B cell (primary cell): ENCODE measurements at regions not wholly inside any gene's neighbourhood (a gene's known extent, or its start where the extent isn't known, plus 50 kb on each side); places are given as distances from the start of the nearest gene placed in this dataset.

Experiments used
- ATAC-seq: fragments of 200-7000 bp; cut with Tn5 transposase; one replicate; pipeline ENCODE4 v1.10.0; 2021; ENCODE audit warnings: low read depth, mild to moderate bottlenecking, moderate number of reproducible peaks, moderate library complexity
- CTCF ChIA-PET: fragments of 350-600 bp; sonication (Branson Sonifier 250); formaldehyde crosslinking; loops from one replicate; lab custom pipeline; 2021; ENCODE audit warnings: antibody characterized with exemption, inconsistent platforms; lab: Charles Lee
- POLR2A ChIA-PET: fragments of 350-600 bp; sonication (Branson Sonifier 250); formaldehyde crosslinking; loops from one replicate; lab custom pipeline; 2021; ENCODE audit warnings: antibody characterized with exemption; lab: Charles Lee
- DNase-seq: peaks from one replicate; pipeline ENCODE4 v3.0.0; 2013
- H2AFZ ChIP-seq: 2 replicates; pipeline ENCODE4 v1.6.1; 2012; ENCODE audit warnings: mild to moderate bottlenecking, low read depth, low read length; ENCODE audit not compliant: insufficient read depth, poor library complexity, severe bottlenecking
- H3K27ac ChIP-seq, 2 donors: 1 replicate in 1 of 2; 2 replicates in 1 of 2; pipeline ENCODE4 v1.5.1; 2012 to 2013; ENCODE audit warnings: low read length in 2 of 2, mild to moderate bottlenecking in 2 of 2, moderate library complexity in 1 of 2
- H3K27me3 ChIP-seq, 4 experiments: fragments of 200-600 bp in 1 of 4; sonication (generic) in 1 of 4; replicated peaks in 1 of 4; 1 replicate in 2 of 4; 2 replicates in 2 of 4; pipeline versions ENCODE4 v1.6.1 to v1.7.0; 2013 to 2016; ENCODE audit warnings: low read length in 3 of 4, mild to moderate bottlenecking in 2 of 4, mixed read lengths in 1 of 4, moderate library complexity in 1 of 4; ENCODE audit not compliant: insufficient read depth in 4 of 4, control insufficient read depth in 3 of 4; ENCODE audit errors: control extremely low read depth in 1 of 4
- H3K36me3 ChIP-seq, 2 experiments: replicated peaks in 1 of 2; 1 replicate in 1 of 2; 2 replicates in 1 of 2; pipeline versions ENCODE4 v1.6.1 to v1.7.1; 2013; ENCODE audit warnings: low read length in 1 of 2; ENCODE audit not compliant: insufficient read depth in 2 of 2, control insufficient read depth in 1 of 2; ENCODE audit errors: control extremely low read depth in 1 of 2, extremely low read depth in 1 of 2
- H3K4me1 ChIP-seq, 2 donors: fragments of 200-600 bp in 1 of 2; sonication (generic) in 1 of 2; 1 replicate in 1 of 2; 2 replicates in 1 of 2; pipeline versions ENCODE4 v1.5.1 to v1.6.1; 2013 to 2017; ENCODE audit warnings: low read length in 2 of 2; ENCODE audit not compliant: control insufficient read depth in 2 of 2, insufficient read depth in 2 of 2
- H3K4me2 ChIP-seq: replicated peaks from 2 replicates; pipeline ENCODE3; 2012; ENCODE audit warnings: mild to moderate bottlenecking, low read depth, low read length; ENCODE audit not compliant: poor library complexity, severe bottlenecking
- H3K4me3 ChIP-seq, 5 experiments: fragments of 200-600 bp in 1 of 5; sonication (generic) in 1 of 5; 1 replicate in 3 of 5; 2 replicates in 2 of 5; pipeline versions ENCODE4 v1.5.1 to v1.7.0; 2011 to 2016; ENCODE audit warnings: low read length in 4 of 5, mild to moderate bottlenecking in 4 of 5, low read depth in 2 of 5, control low read depth in 1 of 5, moderate library complexity in 1 of 5; ENCODE audit not compliant: insufficient read depth in 1 of 5; ENCODE audit errors: control extremely low read depth in 1 of 5, extremely low read depth in 1 of 5
- H3K79me2 ChIP-seq: fragments of 200-600 bp; sonication (generic); one replicate; pipeline ENCODE4 v1.6.0; 2016; ENCODE audit warnings: low read length; ENCODE audit not compliant: control insufficient read depth, insufficient read depth
- H3K9ac ChIP-seq: fragments of 200-600 bp; sonication (generic); 2 replicates; pipeline ENCODE4 v1.6.1; 2017; ENCODE audit warnings: mild to moderate bottlenecking, low read length, moderate library complexity
- H3K9me3 ChIP-seq, 3 donors: one replicate each; pipeline versions ENCODE4 v1.6.1 to v1.7.1; 2013; ENCODE audit warnings: low read length in 2 of 3; ENCODE audit not compliant: control insufficient read depth in 2 of 3, insufficient read depth in 1 of 3; ENCODE audit errors: control extremely low read depth in 1 of 3
- H4K20me1 ChIP-seq: 2 replicates; pipeline ENCODE4 v1.6.0; 2012; ENCODE audit warnings: mild to moderate bottlenecking, low read length; ENCODE audit not compliant: insufficient read depth, control insufficient read depth, poor library complexity, severe bottlenecking
- H3K27ac Mint-ChIP-seq: one replicate; pipeline ENCODE4 v1.8.0; 2021; ENCODE audit warnings: mixed read lengths
- H3K27me3 Mint-ChIP-seq: one replicate; pipeline ENCODE4 v1.8.0; 2021; ENCODE audit warnings: mixed read lengths
- H3K4me1 Mint-ChIP-seq: one replicate; pipeline ENCODE4 v1.8.0; 2021; ENCODE audit warnings: mixed read lengths
- H3K4me3 Mint-ChIP-seq: one replicate; pipeline ENCODE4 v1.8.0; 2021; ENCODE audit warnings: mixed read lengths
- H3K9me3 Mint-ChIP-seq: one replicate; pipeline ENCODE4 v1.8.0; 2022; ENCODE audit warnings: mixed read lengths; ENCODE audit not compliant: insufficient read depth
- EZH2 ChIP-seq: IDR thresholded peaks from 2 replicates; pipeline ENCODE4 v1.6.1; 2012; ENCODE audit warnings: borderline replicate concordance, low read depth, mild to moderate bottlenecking, moderate library complexity, low read length; ENCODE audit not compliant: insufficient read depth, poor library complexity, severe bottlenecking
- WGBS: methylation state at CpG from one replicate; pipeline ENCODE4 v1.1.5; 2013; ENCODE audit warnings: missing lambda C conversion rate; ENCODE audit not compliant: insufficient coverage; 5-methylcytosine and 5-hydroxymethylcytosine counted together
- intact Hi-C: fragments of 100-400 bp; cut with micrococcal nuclease; formaldehyde crosslinking; loops from one replicate; pipeline ENCODE4 v1.10.0; 2022
- TF ChIP-seq, protein P1 (sequence below): fragments of 200-600 bp; IDR thresholded peaks from one replicate; pipeline ENCODE4 v1.8.0; 2022; ENCODE audit warnings: antibody characterized with exemption, mild to moderate bottlenecking

DNA sequence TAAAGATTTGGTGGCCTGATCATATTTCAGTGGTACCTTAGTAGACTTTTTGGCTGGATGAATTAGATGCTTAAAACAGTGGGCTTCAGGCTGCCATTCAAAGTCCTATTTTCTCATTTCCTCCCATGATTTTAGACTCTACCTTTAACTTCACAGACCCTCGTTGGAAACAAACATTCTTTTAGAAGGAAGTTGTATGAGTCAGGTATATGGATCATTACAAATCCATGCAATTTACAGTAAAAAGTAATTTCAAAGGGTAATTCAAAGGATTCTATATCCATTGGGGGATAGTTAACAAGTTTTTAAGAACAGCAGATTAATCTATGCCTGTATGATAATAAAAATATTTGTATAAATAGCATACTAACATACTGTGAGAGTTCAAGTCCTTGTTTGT, 216.9 kb upstream of the RRP15 start:
- Histone ChIP-seq H3K27ac (no peak overlapping the region), H2AFZ (no peak overlapping the region), H3K4me3 (no peak overlapping the region), H3K27me3 (no peaks in the 10 kb centered on the region), H3K4me1 (no peaks in the 10 kb centered on the region), H3K79me2 (no peaks in the 10 kb centered on the region), H3K36me3 (no peaks in the 10 kb centered on the region), H3K9me3 (no peaks in the 10 kb centered on the region), H3K4me2 (no peak overlapping the region), H3K9ac (no peak overlapping the region), H4K20me1 (no peaks in the 10 kb centered on the region)
- no peaks in the 10 kb centered on the region for H3K27me3 Mint-ChIP-seq
- H3K27ac Mint-ChIP-seq, result no peak overlapping the region
- TF ChIP-seq, protein P1, sequence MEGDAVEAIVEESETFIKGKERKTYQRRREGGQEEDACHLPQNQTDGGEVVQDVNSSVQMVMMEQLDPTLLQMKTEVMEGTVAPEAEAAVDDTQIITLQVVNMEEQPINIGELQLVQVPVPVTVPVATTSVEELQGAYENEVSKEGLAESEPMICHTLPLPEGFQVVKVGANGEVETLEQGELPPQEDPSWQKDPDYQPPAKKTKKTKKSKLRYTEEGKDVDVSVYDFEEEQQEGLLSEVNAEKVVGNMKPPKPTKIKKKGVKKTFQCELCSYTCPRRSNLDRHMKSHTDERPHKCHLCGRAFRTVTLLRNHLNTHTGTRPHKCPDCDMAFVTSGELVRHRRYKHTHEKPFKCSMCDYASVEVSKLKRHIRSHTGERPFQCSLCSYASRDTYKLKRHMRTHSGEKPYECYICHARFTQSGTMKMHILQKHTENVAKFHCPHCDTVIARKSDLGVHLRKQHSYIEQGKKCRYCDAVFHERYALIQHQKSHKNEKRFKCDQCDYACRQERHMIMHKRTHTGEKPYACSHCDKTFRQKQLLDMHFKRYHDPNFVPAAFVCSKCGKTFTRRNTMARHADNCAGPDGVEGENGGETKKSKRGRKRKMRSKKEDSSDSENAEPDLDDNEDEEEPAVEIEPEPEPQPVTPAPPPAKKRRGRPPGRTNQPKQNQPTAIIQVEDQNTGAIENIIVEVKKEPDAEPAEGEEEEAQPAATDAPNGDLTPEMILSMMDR, result no peak
- TF ChIP-seq EZH2, result no peak
- peaks cover 5% of the 10 kb centered on the region for H3K9me3 Mint-ChIP-seq
- H3K4me1 Mint-ChIP-seq, result no peaks in the 10 kb centered on the region
- DNase-seq (no peak), ATAC-seq (no peak)
- CTCF ChIA-PET, result no interaction called here
- H3K4me3 Mint-ChIP-seq, result no peak overlapping the region
- no CpG with 5 or more reads among the region's 1 CpG for WGBS
- intact Hi-C loops, result no loop called here
- POLR2A ChIA-PET, result no interaction called here

DNA sequence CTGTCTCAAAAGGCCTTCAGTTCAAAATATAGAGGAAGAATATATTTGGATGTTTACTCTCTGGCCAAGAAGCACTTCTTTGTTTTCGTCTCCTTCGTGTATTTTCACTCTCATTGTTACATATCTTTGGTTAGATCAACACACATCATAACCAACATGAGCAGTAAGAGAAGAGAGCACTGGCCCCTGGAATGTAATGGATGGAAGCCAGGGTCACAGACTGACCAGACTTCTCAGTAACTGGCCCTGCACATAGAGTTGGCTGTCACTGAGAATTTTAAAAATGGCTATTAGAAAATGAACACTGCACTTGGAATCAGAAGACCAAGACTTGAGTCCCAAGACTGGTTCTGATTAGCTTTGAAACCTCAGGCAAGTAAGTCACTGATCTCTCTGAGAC, 215.9 kb upstream of the RRP15 start:
- H3K4me3 Mint-ChIP-seq, result no peak overlapping the region
- Histone ChIP-seq H3K4me1 (no peaks in the 10 kb centered on the region), H3K9me3 (no peaks in the 10 kb centered on the region), H3K27me3 (no peaks in the 10 kb centered on the region), H3K36me3 (no peaks in the 10 kb centered on the region), H4K20me1 (no peaks in the 10 kb centered on the region), H3K27ac (no peak overlapping the region), H3K4me2 (no peak overlapping the region), H3K9ac (no peak overlapping the region), H3K4me3 (no peak overlapping the region), H3K79me2 (no peaks in the 10 kb centered on the region), H2AFZ (no peak overlapping the region)
- no peak overlapping the region for H3K27ac Mint-ChIP-seq
- H3K27me3 Mint-ChIP-seq, result no peaks in the 10 kb centered on the region
- TF ChIP-seq, protein P1, result no peak
- TF ChIP-seq EZH2, result no peak
- H3K4me1 Mint-ChIP-seq, result no peaks in the 10 kb centered on the region
- H3K9me3 Mint-ChIP-seq, result peaks cover 3% of the 10 kb centered on the region
- POLR2A ChIA-PET, result no interaction called here
- CTCF ChIA-PET, result no interaction called here
- WGBS, result no CpG with 5 or more reads among the region's 2 CpGs
- no peak for DNase-seq
- intact Hi-C loops, result no loop called here
- no peak for ATAC-seq
